H1 (cell line): ENCODE measurements at regions not wholly inside any gene's neighbourhood (a gene's known extent, or its start where the extent isn't known, plus 50 kb on each side); places are given as distances from the start of the nearest gene placed in this dataset.

Experiments
- CTCF ChIA-PET: fragments of 300-600 bp; sonication (Branson Sonifier 250); formaldehyde crosslinking; loops from one replicate; lab custom pipeline; 2021; ENCODE audit not compliant: partially characterized antibody; lab: Charles Lee
- POLR2A ChIA-PET: fragments of 300-600 bp; sonication (Branson Sonifier 250); formaldehyde crosslinking; loops from one replicate; lab custom pipeline; 2021; ENCODE audit warnings: inconsistent platforms; ENCODE audit not compliant: partially characterized antibody; lab: Charles Lee
- DNase-seq, 2 experiments: peaks; one replicate each; pipeline versions ENCODE4 v3.0.0 to v3.0.0-alpha.2; 2010 to 2022; ENCODE audit warnings: low spot score in 2 of 2, low read depth in 1 of 2, mixed read lengths in 1 of 2
- FAIRE-seq: peaks from 2 replicates; lab custom pipeline; 2011; peaks lifted over from hg19 to GRCh38; lab: Jason Lieb, UNC
- H2AFZ ChIP-seq: 2 replicates; pipeline ENCODE4 v1.8.1; 2012; ENCODE audit warnings: low read length, inconsistent platforms
- H2AK5ac ChIP-seq: 2 replicates; pipeline ENCODE4 v1.6.1; 2013; ENCODE audit warnings: low read depth, low read length
- H2BK120ac ChIP-seq: replicated peaks from 2 replicates; pipeline ENCODE3; 2013; ENCODE audit warnings: low read depth, low read length, inconsistent platforms
- H2BK12ac ChIP-seq: 2 replicates; pipeline ENCODE4 v1.6.1; 2013; ENCODE audit warnings: low read depth, low read length
- H2BK15ac ChIP-seq: 2 replicates; pipeline ENCODE4 v1.6.1; 2013; ENCODE audit warnings: low read length
- H2BK20ac ChIP-seq: 2 replicates; pipeline ENCODE4 v1.6.1; 2013; ENCODE audit warnings: low read length
- H2BK5ac ChIP-seq: 2 replicates; pipeline ENCODE4 v1.6.1; 2013; ENCODE audit warnings: low read depth, low read length
- H3K14ac ChIP-seq: 2 replicates; pipeline ENCODE4 v1.6.1; 2013; ENCODE audit warnings: inconsistent platforms; ENCODE audit not compliant: insufficient read length
- H3K18ac ChIP-seq: 2 replicates; pipeline ENCODE4 v1.6.1; 2013; ENCODE audit warnings: low read length; ENCODE audit errors: extremely low read depth
- H3K23ac ChIP-seq: 2 replicates; pipeline ENCODE4 v1.6.1; 2013; ENCODE audit warnings: inconsistent platforms; ENCODE audit not compliant: insufficient read length
- H3K23me2 ChIP-seq: 2 replicates; pipeline ENCODE4 v1.6.1; 2013; ENCODE audit warnings: low read depth, low read length
- H3K27ac ChIP-seq: 2 replicates; pipeline ENCODE4 v1.6.1; 2011; ENCODE audit warnings: low read depth, low read length, inconsistent platforms
- H3K27me3 ChIP-seq, 4 experiments: replicated peaks in 1 of 4; 1 replicate in 1 of 4; 2 replicates in 3 of 4; pipeline versions ENCODE4 v1.6.1 to v1.8.1; 2011 to 2013; ENCODE audit warnings: low read length in 3 of 4, mild to moderate bottlenecking in 3 of 4, inconsistent platforms in 2 of 4, mixed read lengths in 2 of 4, moderate library complexity in 1 of 4; ENCODE audit not compliant: control insufficient read depth in 3 of 4, insufficient read depth in 3 of 4; ENCODE audit errors: extremely low read depth in 1 of 4
- H3K36me3 ChIP-seq, 4 experiments: 2 replicates each; pipeline versions ENCODE4 v1.6.1 to v1.8.1; 2011 to 2013; ENCODE audit warnings: mild to moderate bottlenecking in 4 of 4, low read length in 3 of 4, moderate library complexity in 2 of 4, control low read depth in 1 of 4, inconsistent platforms in 1 of 4; ENCODE audit not compliant: insufficient read depth in 4 of 4, control insufficient read depth in 2 of 4
- H3K4ac ChIP-seq: replicated peaks from 2 replicates; pipeline ENCODE3; 2013; ENCODE audit warnings: low read length, low read depth, mixed read lengths, inconsistent platforms; ENCODE audit not compliant: insufficient read length
- H3K4me1 ChIP-seq, 4 experiments: replicated peaks in 1 of 4; 1 replicate in 1 of 4; 2 replicates in 3 of 4; pipeline versions ENCODE4 v1.6.1 to v1.8.1; 2011 to 2013; ENCODE audit warnings: low read length in 3 of 4, inconsistent platforms in 2 of 4, mixed read lengths in 1 of 4; ENCODE audit not compliant: insufficient read depth in 4 of 4, control insufficient read depth in 3 of 4
- H3K4me2 ChIP-seq, 2 experiments: 2 replicates each; pipeline versions ENCODE4 v1.6.1 to v1.8.1; 2011 to 2013; ENCODE audit warnings: low read depth in 2 of 2, low read length in 2 of 2, control low read depth in 1 of 2, inconsistent platforms in 1 of 2, mild to moderate bottlenecking in 1 of 2; ENCODE audit not compliant: insufficient read depth in 1 of 2
- H3K4me3 ChIP-seq, 4 experiments: fragments of 200-600, 300-600 bp in 1 of 4; sonication (generic), shearing (Covaris generic), sonication (Bioruptor Twin) in 1 of 4; 2 replicates each; pipeline versions ENCODE4 v1.5.1 to v1.8.1; 2011 to 2016; ENCODE audit warnings: low read length in 4 of 4, low read depth in 3 of 4, control low read depth in 2 of 4, inconsistent platforms in 2 of 4, mild to moderate bottlenecking in 2 of 4, mixed read lengths in 1 of 4, moderate library complexity in 1 of 4; ENCODE audit not compliant: insufficient read depth in 2 of 4; ENCODE audit errors: extremely low read depth in 1 of 4
- H3K56ac ChIP-seq: replicated peaks from 2 replicates; pipeline ENCODE3; 2013; ENCODE audit warnings: low read depth, mild to moderate bottlenecking, mixed read lengths, low read length, inconsistent platforms; ENCODE audit not compliant: insufficient read length
- H3K79me1 ChIP-seq: 2 replicates; pipeline ENCODE4 v1.6.1; 2013; ENCODE audit warnings: low read depth, low read length, control low read depth
- H3K79me2 ChIP-seq, 2 experiments: 2 replicates each; pipeline versions ENCODE4 v1.6.1 to v1.8.1; 2012 to 2013; ENCODE audit warnings: low read length in 2 of 2, mild to moderate bottlenecking in 2 of 2, inconsistent platforms in 1 of 2; ENCODE audit not compliant: insufficient read depth in 2 of 2, control insufficient read depth in 1 of 2
- H3K9ac ChIP-seq, 4 experiments: replicated peaks in 1 of 4; 1 replicate in 1 of 4; 2 replicates in 3 of 4; pipeline versions ENCODE4 v1.6.1 to v1.8.1; 2011 to 2013; ENCODE audit warnings: low read depth in 3 of 4, low read length in 3 of 4, control low read depth in 2 of 4, mild to moderate bottlenecking in 2 of 4, moderate library complexity in 2 of 4, inconsistent platforms in 1 of 4; ENCODE audit errors: extremely low read depth in 1 of 4
- H3K9me3 ChIP-seq, 2 experiments: 2 replicates each; pipeline versions ENCODE4 v1.6.1 to v1.8.1; 2012 to 2013; ENCODE audit warnings: mild to moderate bottlenecking in 2 of 2, moderate library complexity in 2 of 2, control low read depth in 1 of 2, inconsistent platforms in 1 of 2, low read depth in 1 of 2, low read length in 1 of 2, mixed read lengths in 1 of 2; ENCODE audit not compliant: insufficient read depth in 2 of 2
- H4K20me1 ChIP-seq, 2 experiments: replicated peaks in 1 of 2; 2 replicates each; pipeline versions ENCODE3 to v1.8.1; 2011 to 2013; ENCODE audit warnings: inconsistent platforms in 2 of 2, low read length in 2 of 2, mild to moderate bottlenecking in 1 of 2; ENCODE audit not compliant: insufficient read depth in 2 of 2, control insufficient read depth in 1 of 2
- H4K5ac ChIP-seq: 2 replicates; pipeline ENCODE4 v1.6.1; 2013; ENCODE audit warnings: low read length, low read depth, mixed read lengths, inconsistent platforms; ENCODE audit not compliant: insufficient read length
- H4K8ac ChIP-seq: 2 replicates; pipeline ENCODE4 v1.8.0; 2013; ENCODE audit warnings: mild to moderate bottlenecking, moderate library complexity, low read length, inconsistent platforms; ENCODE audit not compliant: insufficient read depth; ENCODE audit errors: extremely low read depth
- H4K91ac ChIP-seq: replicated peaks from 2 replicates; pipeline ENCODE3; 2013; ENCODE audit warnings: low read length, mixed read lengths, inconsistent platforms; ENCODE audit not compliant: insufficient read length
- BACH1 ChIP-seq: IDR thresholded peaks from 2 replicates; pipeline ENCODE4 v1.6.1; 2012; ENCODE audit warnings: low read length, improper control_type of control experiment
- EGR1 ChIP-seq: IDR thresholded peaks from 2 replicates; pipeline ENCODE4 v1.6.1; 2011; ENCODE audit warnings: low read depth, low read length, borderline replicate concordance
- EP300 ChIP-seq, 2 experiments: IDR thresholded peaks; 1 replicate in 1 of 2; 2 replicates in 1 of 2; pipeline ENCODE4 v1.6.1; 2011 to 2012; ENCODE audit warnings: low read depth in 2 of 2, low read length in 2 of 2, mild to moderate bottlenecking in 2 of 2, borderline replicate concordance in 1 of 2, inconsistent platforms in 1 of 2, moderate library complexity in 1 of 2
- EZH2 ChIP-seq: fragments of 200-600 bp; sonication (generic); IDR thresholded peaks from 2 replicates; pipeline ENCODE4 v1.7.1; 2012; ENCODE audit warnings: low read depth, mild to moderate bottlenecking, moderate library complexity, low read length, inconsistent platforms; ENCODE audit not compliant: severe bottlenecking
- POLR2AphosphoS5 ChIP-seq: IDR thresholded peaks from 2 replicates; pipeline ENCODE4 v1.6.1; 2011; ENCODE audit warnings: low read depth, low read length
- RNF2 ChIP-seq: fragments of 200-900, 300-1000 bp; sonication (generic); IDR thresholded peaks from 2 replicates; pipeline ENCODE4 v1.7.1; 2016; ENCODE audit warnings: borderline replicate concordance, low read depth, mild to moderate bottlenecking, antibody characterized with exemption, low read length; ENCODE audit not compliant: poor library complexity, severe bottlenecking; ENCODE audit errors: missing control alignments
- TBP ChIP-seq: IDR thresholded peaks from 2 replicates; pipeline ENCODE4 v1.6.1; 2011; ENCODE audit warnings: low read depth, low read length, improper control_type of control experiment
- WGBS, 2 experiments: shearing (Covaris generic) in 1 of 2; methylation state at CpG; one replicate each; pipeline versions ENCODE4 v1.1.6 to v1.1.7; 2013 to 2015; ENCODE audit warnings: low lambda C conversion rate in 2 of 2, mixed read lengths in 2 of 2, inconsistent platforms in 1 of 2, low coverage in 1 of 2, missing lambda C conversion rate in 1 of 2; ENCODE audit not compliant: insufficient replicate concordance in 2 of 2, insufficient coverage in 1 of 2, insufficient read length in 1 of 2; ENCODE audit errors: extremely low coverage in 1 of 2, missing lambda C conversion rate in 1 of 2; 5-methylcytosine and 5-hydroxymethylcytosine counted together

DNA sequence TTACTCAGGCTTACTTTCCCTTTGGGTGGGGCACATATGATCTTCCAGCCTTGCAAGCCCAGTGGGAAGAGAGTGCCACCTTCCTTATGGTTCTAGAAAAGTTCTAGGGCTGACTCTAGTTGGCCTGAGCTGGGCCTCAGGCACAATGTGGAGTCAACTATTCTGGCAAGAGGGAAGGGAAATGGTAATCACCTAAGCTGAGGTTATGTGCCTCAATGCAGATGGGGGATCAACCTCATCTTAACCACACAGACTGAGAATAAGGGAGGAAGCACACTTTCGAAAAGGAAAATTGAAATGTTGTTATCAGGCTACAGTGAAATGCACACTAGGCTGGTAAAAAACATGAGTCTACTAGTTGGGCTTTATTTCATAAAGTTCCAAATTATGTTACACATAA, 77.5 kb upstream of the RMST start:
- Histone ChIP-seq H3K23ac (no peak overlapping the region), H2BK20ac (no peak overlapping the region), H2BK5ac (no peak overlapping the region), H3K18ac (no peak overlapping the region), H3K79me2 (no peaks in the 10 kb centered on the region), H4K20me1 (no peaks in the 10 kb centered on the region), H2AK5ac (no peak overlapping the region), H4K5ac (no peak overlapping the region), H2BK12ac (no peak overlapping the region), H3K4me1 (no peaks in the 10 kb centered on the region), H3K4ac (no peak overlapping the region), H4K91ac (no peak overlapping the region), H3K4me2 (no peak overlapping the region), H3K36me3 (no peaks in the 10 kb centered on the region), H3K79me1 (no peaks in the 10 kb centered on the region), H4K8ac (no peak overlapping the region), H2AFZ (no peak overlapping the region), H2BK15ac (no peak overlapping the region), H2BK120ac (no peak overlapping the region), H3K9me3 (peaks cover 0 to 4% of the 10 kb centered on the region in 2 experiments; a peak in 1 of 4 replicates), H3K56ac (no peak overlapping the region), H3K27ac (no peak overlapping the region), H3K9ac (no peak overlapping the region), H3K23me2 (no peaks in the 10 kb centered on the region; the same call in 1 of the 2 replicates), H3K27me3 (no peaks in the 10 kb centered on the region), H3K14ac (no peak overlapping the region), H3K4me3 (no peak overlapping the region)
- 92% methylated on average over 1 of the region's 1 CpG; no CpG with 5 or more reads in 1 of the 2 experiments for WGBS, 2 experiments
- FAIRE-seq = no peak
- TF ChIP-seq EGR1 (no peak), EZH2 (no peak), EP300 (IDR thresholded peaks at IDR 0.05; ENCODE audit: borderline replicate concordance in 1 of 2, low read depth in 2 of 2, low read length in 2 of 2) (no peak), POLR2AphosphoS5 (no peak), RNF2 (no peak), BACH1 (no peak), TBP (no peak)
- no peak for DNase-seq
- ChIA-PET POLR2A (no interaction called here), CTCF (interaction anchor here (0.6 to 1.2 kb wide), 6 partner anchors 11 to 395 kb away, joined by 3 to 5 read pairs (median 3); no protein-coding TSS in a partner anchor)
